ENCODE measurements at regions not wholly inside any gene's neighbourhood (a gene's known extent, or its start where the extent isn't known, plus 50 kb on each side); places are given as distances from the start of the nearest gene placed in this dataset.

- Histone ChIP-seq H3K27ac (no peak overlapping the region), H3K4me3 (no peak overlapping the region), H3K4me1 (no peaks in the 10 kb centered on the region), H3K27me3 (no peaks in the 10 kb centered on the region), H3K9me3 (no peaks in the 10 kb centered on the region), H3K36me3 (no peaks in the 10 kb centered on the region)
- DNase-seq (ENCODE audit: low spot score), result no peak
- TF ChIP-seq, protein P1, sequence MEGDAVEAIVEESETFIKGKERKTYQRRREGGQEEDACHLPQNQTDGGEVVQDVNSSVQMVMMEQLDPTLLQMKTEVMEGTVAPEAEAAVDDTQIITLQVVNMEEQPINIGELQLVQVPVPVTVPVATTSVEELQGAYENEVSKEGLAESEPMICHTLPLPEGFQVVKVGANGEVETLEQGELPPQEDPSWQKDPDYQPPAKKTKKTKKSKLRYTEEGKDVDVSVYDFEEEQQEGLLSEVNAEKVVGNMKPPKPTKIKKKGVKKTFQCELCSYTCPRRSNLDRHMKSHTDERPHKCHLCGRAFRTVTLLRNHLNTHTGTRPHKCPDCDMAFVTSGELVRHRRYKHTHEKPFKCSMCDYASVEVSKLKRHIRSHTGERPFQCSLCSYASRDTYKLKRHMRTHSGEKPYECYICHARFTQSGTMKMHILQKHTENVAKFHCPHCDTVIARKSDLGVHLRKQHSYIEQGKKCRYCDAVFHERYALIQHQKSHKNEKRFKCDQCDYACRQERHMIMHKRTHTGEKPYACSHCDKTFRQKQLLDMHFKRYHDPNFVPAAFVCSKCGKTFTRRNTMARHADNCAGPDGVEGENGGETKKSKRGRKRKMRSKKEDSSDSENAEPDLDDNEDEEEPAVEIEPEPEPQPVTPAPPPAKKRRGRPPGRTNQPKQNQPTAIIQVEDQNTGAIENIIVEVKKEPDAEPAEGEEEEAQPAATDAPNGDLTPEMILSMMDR (IDR thresholded peaks at IDR 0.05), result no peak
These were observed 140.0 kb upstream of the KLHL25 start for GRCh38 chr15:85934691-85935090.

DNA sequence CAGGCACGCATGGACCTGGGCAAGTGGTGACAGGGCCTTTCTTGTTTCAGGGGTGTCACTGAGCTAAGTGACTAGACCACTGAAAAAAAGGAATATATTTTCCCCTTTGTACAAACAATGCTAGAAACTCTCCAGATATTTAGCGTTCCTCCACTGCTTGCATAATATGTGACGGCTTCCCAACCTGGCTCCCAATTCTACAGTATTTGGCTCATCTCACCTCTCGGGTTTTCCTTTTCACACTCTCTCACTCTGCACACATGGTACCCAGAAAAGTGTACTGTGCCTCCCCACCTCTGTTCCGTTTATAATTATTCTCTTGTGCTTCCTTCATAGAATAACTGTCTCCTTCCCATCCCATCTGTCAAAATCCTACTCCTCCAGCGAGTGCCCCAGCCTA, 140.5 kb upstream of the KLHL25 start:
- Histone ChIP-seq H3K27ac (no peak overlapping the region), H3K9me3 (no peaks in the 10 kb centered on the region), H3K27me3 (no peaks in the 10 kb centered on the region), H3K36me3 (no peaks in the 10 kb centered on the region), H3K4me1 (no peaks in the 10 kb centered on the region), H3K4me3 (no peak overlapping the region)
- no peak for DNase-seq (ENCODE audit: low spot score)
- TF ChIP-seq, protein P1 (IDR thresholded peaks at IDR 0.05), result no peak

DNA sequence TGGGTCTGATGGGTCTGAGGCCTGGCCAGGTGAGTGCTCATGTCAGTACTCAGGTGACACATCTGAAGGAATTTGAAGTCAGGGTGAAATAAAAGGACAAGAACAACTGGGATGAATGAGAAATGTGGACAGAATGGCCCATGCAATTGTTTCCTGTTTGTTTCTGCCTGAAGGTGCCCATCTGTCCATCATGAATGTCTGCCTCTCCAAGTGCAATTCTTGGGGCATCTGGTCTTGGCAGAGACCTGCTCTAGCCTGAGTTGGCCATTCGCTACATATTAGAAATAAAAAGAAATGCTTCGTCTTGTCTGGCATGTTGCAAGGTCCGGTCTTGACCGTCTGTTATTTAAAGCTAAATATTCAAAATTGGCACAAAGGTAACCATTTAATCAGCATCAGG, 142.0 kb upstream of the AGBL1 start:
- TF ChIP-seq, protein P1 (IDR thresholded peaks at IDR 0.05), result no peak
- DNase-seq (ENCODE audit: low spot score), result no peak
- Histone ChIP-seq H3K4me1 (no peaks in the 10 kb centered on the region), H3K27me3 (no peaks in the 10 kb centered on the region), H3K27ac (no peak overlapping the region), H3K9me3 (no peaks in the 10 kb centered on the region), H3K36me3 (no peaks in the 10 kb centered on the region), H3K4me3 (no peak overlapping the region)

DNA sequence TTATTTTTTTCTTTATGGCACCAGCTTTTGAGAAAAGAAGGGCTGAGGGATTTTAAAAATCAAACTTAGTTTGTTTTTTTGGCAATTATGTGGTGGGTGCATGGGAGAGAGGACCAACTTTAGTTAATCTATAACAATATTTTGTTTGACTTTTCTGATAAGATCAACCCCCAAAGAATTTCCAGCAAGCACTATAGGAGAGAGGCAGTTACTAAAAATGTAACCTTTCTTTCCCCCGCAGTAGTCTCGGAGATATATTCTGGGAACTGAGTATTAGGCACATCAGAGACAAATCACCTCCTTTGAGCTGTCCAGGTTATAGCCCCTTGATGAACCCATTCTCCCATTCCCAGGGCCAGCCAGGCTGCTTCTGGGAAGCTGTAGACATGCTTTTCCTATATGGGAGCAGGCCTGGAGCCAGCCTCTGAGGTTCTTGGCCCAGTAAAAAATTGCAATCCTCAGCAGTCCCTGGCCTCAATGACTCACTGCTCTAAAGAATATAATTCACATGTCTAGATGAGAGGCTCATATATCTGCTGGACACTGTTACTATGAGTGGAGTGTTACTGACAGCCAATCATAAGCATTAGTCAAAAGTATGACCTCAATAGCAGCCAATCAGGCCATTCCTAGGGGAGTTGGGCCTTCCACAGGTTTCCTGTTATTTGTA, 138.3 kb upstream of the AGBL1 start:
- Histone ChIP-seq H3K4me3 (no peak overlapping the region), H3K27ac (no peak overlapping the region), H3K4me1 (no peaks in the 10 kb centered on the region), H3K9me3 (no peaks in the 10 kb centered on the region), H3K36me3 (no peaks in the 10 kb centered on the region), H3K27me3 (no peaks in the 10 kb centered on the region)
- no peak for DNase-seq (ENCODE audit: low spot score)
- TF ChIP-seq, protein P1 (IDR thresholded peaks at IDR 0.05), result no peak

- no peaks in the 10 kb centered on the region for H3K27me3 ChIP-seq
- no peaks in the 10 kb centered on the region for H3K9me3 ChIP-seq
- no peaks in the 10 kb centered on the region for H3K36me3 ChIP-seq
- H3K27ac ChIP-seq, result no peak overlapping the region
- TF ChIP-seq, protein P1 (IDR thresholded peaks at IDR 0.05), result no peak
- no peaks in the 10 kb centered on the region for H3K4me1 ChIP-seq
- no peak overlapping the region for H3K4me3 ChIP-seq
- DNase-seq (ENCODE audit: low spot score), result no peak
These were observed 137.0 kb upstream of the AGBL1 start for GRCh38 chr15:85942632-85943031.

- H3K9me3 ChIP-seq, result no peaks in the 10 kb centered on the region
- H3K4me3 ChIP-seq, result no peak overlapping the region
- DNase-seq (ENCODE audit: low spot score), result no peak
- H3K4me1 ChIP-seq, result no peaks in the 10 kb centered on the region
- no peaks in the 10 kb centered on the region for H3K36me3 ChIP-seq
- no peak overlapping the region for H3K27ac ChIP-seq
- no peaks in the 10 kb centered on the region for H3K27me3 ChIP-seq
- TF ChIP-seq, protein P1 (IDR thresholded peaks at IDR 0.05), result no peak
These were observed 136.5 kb upstream of the AGBL1 start for GRCh38 chr15:85943151-85943550.

Data from right atrium auricular region (tissue), 2 donors.